ENCODE measurements at regions not wholly inside any gene's neighbourhood (a gene's known extent, or its start where the extent isn't known, plus 50 kb on each side); places are given as distances from the start of the nearest gene placed in this dataset.

DNA sequence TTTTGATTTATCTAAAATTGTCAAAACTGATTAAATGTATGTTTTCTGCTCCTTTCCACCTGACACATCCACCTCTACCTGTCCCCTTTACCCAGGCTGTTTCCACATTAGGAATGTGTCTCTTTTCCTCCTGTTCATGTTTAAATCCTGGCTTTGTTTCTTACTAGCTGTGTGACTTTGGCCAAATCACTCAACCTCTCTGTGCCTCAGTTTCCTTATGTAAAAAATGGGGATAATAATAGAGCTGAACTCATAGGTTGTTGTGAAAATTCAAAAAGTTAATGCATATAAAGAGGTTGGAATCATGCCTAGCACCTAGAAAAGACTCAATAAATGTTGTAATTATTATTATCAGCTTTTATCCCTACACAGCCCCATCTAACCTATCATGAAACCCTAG lies 136.8 kb downstream of the NXPE2 start:
- Histone ChIP-seq H3K79me2 (ENCODE audit: control insufficient read depth, insufficient read depth, low read length) (no peaks in the 10 kb centered on the region), H3K9ac (ENCODE audit: insufficient read depth, low read length) (no peak overlapping the region), H3K4me1 (ENCODE audit: control insufficient read depth, extremely low read depth, insufficient read depth, low read length) (no peaks in the 10 kb centered on the region), H3K4me3 (replicated peaks in 1 of 4; ENCODE audit: control extremely low read depth in 1 of 4, insufficient read depth in 1 of 4, low read depth in 3 of 4, low read length in 4 of 4) (no peak overlapping the region), H3K27me3 (ENCODE audit: control insufficient read depth, insufficient read depth, low read length) (no peaks in the 10 kb centered on the region), H2AFZ (ENCODE audit: low read length) (no peak overlapping the region), H3K27ac (ENCODE audit: insufficient read depth, low read length) (no peak overlapping the region), H4K20me1 (ENCODE audit: control insufficient read depth, extremely low read depth, insufficient read depth, low read length) (no peaks in the 10 kb centered on the region), H3K9me3 (ENCODE audit: control insufficient read depth, insufficient read depth, low read depth, low read length) (no peaks in the 10 kb centered on the region), H3K36me3 (ENCODE audit: control insufficient read depth, insufficient read depth, low read length) (no peaks in the 10 kb centered on the region), H3K4me2 (ENCODE audit: extremely low read depth, insufficient read depth, low read length) (no peak overlapping the region)
- no peak for DNase-seq (ENCODE audit: low read depth in 2 of 2)
- no peak for TF ChIP-seq EZH2 (IDR thresholded peaks at IDR 0.05; ENCODE audit: low read length, missing control alignments)
- TF ChIP-seq, protein P1, sequence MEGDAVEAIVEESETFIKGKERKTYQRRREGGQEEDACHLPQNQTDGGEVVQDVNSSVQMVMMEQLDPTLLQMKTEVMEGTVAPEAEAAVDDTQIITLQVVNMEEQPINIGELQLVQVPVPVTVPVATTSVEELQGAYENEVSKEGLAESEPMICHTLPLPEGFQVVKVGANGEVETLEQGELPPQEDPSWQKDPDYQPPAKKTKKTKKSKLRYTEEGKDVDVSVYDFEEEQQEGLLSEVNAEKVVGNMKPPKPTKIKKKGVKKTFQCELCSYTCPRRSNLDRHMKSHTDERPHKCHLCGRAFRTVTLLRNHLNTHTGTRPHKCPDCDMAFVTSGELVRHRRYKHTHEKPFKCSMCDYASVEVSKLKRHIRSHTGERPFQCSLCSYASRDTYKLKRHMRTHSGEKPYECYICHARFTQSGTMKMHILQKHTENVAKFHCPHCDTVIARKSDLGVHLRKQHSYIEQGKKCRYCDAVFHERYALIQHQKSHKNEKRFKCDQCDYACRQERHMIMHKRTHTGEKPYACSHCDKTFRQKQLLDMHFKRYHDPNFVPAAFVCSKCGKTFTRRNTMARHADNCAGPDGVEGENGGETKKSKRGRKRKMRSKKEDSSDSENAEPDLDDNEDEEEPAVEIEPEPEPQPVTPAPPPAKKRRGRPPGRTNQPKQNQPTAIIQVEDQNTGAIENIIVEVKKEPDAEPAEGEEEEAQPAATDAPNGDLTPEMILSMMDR (conservative IDR thresholded peaks at IDR 0.05 in 1 of 2, IDR thresholded peaks at IDR 0.05 in 1 of 2; ENCODE audit: low read depth in 1 of 2, low read length in 2 of 2): no peak

DNA sequence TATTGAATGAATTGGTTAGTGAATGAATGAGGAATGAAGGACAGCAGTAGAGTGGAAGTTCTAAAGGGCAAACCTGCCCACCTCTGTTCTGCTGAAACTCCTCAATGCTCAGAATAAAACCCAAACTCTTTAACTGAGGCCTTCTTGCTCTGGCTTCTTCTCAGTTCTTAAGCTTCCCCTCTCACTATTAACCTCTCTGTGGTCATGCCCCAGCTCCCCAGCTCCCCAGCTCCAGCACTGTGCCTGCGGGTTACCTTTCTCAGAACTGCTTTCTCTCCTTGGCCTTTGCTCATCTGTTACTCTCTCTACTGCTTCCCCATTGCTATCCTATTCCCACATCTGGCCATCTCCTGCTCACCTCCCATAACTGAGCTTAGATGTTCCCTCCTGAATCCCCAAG lies 137.4 kb downstream of the NXPE2 start:
- no peak overlapping the region for H3K27ac ChIP-seq (ENCODE audit: insufficient read depth, low read length)
- H2AFZ ChIP-seq (ENCODE audit: low read length): no peak overlapping the region
- TF ChIP-seq, protein P1 (conservative IDR thresholded peaks at IDR 0.05 in 1 of 2, IDR thresholded peaks at IDR 0.05 in 1 of 2; ENCODE audit: low read depth in 1 of 2, low read length in 2 of 2): no peak
- TF ChIP-seq EZH2 (IDR thresholded peaks at IDR 0.05; ENCODE audit: low read length, missing control alignments): no peak
- H3K4me1 ChIP-seq (ENCODE audit: control insufficient read depth, extremely low read depth, insufficient read depth, low read length): no peaks in the 10 kb centered on the region
- no peaks in the 10 kb centered on the region for H4K20me1 ChIP-seq (ENCODE audit: control insufficient read depth, extremely low read depth, insufficient read depth, low read length)
- H3K27me3 ChIP-seq (ENCODE audit: control insufficient read depth, insufficient read depth, low read length): no peaks in the 10 kb centered on the region
- no peak overlapping the region for H3K4me2 ChIP-seq (ENCODE audit: extremely low read depth, insufficient read depth, low read length)
- H3K36me3 ChIP-seq (ENCODE audit: control insufficient read depth, insufficient read depth, low read length): no peaks in the 10 kb centered on the region
- no peaks in the 10 kb centered on the region for H3K9me3 ChIP-seq (ENCODE audit: control insufficient read depth, insufficient read depth, low read depth, low read length)
- no peaks in the 10 kb centered on the region for H3K79me2 ChIP-seq (ENCODE audit: control insufficient read depth, insufficient read depth, low read length)
- H3K4me3 ChIP-seq (replicated peaks in 1 of 4; ENCODE audit: control extremely low read depth in 1 of 4, insufficient read depth in 1 of 4, low read depth in 3 of 4, low read length in 4 of 4): no peak overlapping the region
- H3K9ac ChIP-seq (ENCODE audit: insufficient read depth, low read length): no peak overlapping the region
- DNase-seq (ENCODE audit: low read depth in 2 of 2): no peak

DNA sequence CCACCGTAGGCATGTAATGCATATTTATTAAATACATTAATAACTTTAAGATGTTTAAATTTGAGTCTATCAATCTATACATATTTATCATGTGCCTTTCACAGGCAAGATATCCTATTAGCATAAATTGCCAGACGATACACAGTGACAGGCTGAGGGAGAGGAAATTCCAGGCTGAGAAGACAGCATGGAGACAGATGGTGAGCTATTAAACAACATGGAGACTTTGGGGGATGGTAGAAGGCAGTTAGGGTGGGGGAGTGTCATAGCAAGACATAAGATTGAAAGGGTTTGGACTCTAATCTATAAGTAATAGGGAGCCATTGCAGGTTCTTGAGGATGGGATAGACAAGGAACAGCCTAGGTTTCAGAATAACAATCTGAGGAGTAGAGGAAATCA lies 138.5 kb downstream of the NXPE2 start:
- DNase-seq (ENCODE audit: low read depth in 2 of 2): no peak
- Histone ChIP-seq H3K36me3 (ENCODE audit: control insufficient read depth, insufficient read depth, low read length) (no peaks in the 10 kb centered on the region), H3K4me3 (replicated peaks in 1 of 4; ENCODE audit: control extremely low read depth in 1 of 4, insufficient read depth in 1 of 4, low read depth in 3 of 4, low read length in 4 of 4) (no peak overlapping the region), H4K20me1 (ENCODE audit: control insufficient read depth, extremely low read depth, insufficient read depth, low read length) (no peaks in the 10 kb centered on the region), H3K27ac (ENCODE audit: insufficient read depth, low read length) (no peak overlapping the region), H3K9me3 (ENCODE audit: control insufficient read depth, insufficient read depth, low read depth, low read length) (no peaks in the 10 kb centered on the region), H3K4me2 (ENCODE audit: extremely low read depth, insufficient read depth, low read length) (no peak overlapping the region), H3K27me3 (ENCODE audit: control insufficient read depth, insufficient read depth, low read length) (no peaks in the 10 kb centered on the region), H3K9ac (ENCODE audit: insufficient read depth, low read length) (no peak overlapping the region), H3K4me1 (ENCODE audit: control insufficient read depth, extremely low read depth, insufficient read depth, low read length) (no peaks in the 10 kb centered on the region), H2AFZ (ENCODE audit: low read length) (no peak overlapping the region), H3K79me2 (ENCODE audit: control insufficient read depth, insufficient read depth, low read length) (no peaks in the 10 kb centered on the region)
- no peak for TF ChIP-seq EZH2 (IDR thresholded peaks at IDR 0.05; ENCODE audit: low read length, missing control alignments)
- TF ChIP-seq, protein P1 (conservative IDR thresholded peaks at IDR 0.05 in 1 of 2, IDR thresholded peaks at IDR 0.05 in 1 of 2; ENCODE audit: low read depth in 1 of 2, low read length in 2 of 2): no peak
